ENCODE measurements at regions not wholly inside any gene's neighbourhood (a gene's known extent, or its start where the extent isn't known, plus 50 kb on each side); places are given as distances from the start of the nearest gene placed in this dataset.

DNA sequence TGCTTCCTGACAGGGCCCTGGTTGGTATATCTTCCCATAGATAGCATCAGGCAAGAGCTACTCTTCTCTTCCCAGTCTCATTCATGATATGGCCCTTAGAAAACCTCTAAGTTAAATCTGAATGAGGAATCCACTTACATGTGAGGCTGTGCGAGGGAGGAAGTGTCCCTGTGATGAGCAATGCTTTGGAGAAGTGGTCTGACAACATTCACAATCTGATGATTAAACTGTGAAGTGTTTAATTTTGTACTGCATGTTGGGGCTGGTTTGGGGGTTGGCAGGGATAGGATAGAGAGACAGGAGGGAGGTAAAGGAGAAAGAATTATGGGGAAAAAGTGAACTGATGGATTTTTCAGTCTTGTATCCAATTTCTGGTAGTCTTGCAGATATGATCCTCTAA is 421.2 kb upstream of the DAB1 start:
- TF ChIP-seq CTCF (IDR thresholded peaks at IDR 0.05) (no peak), ZFX (IDR thresholded peaks at IDR 0.05; ENCODE audit: borderline replicate concordance) (no peak)

Measured in 22Rv1 (cell line).